Natural killer cell (primary cell): ENCODE measurements at regions not wholly inside any gene's neighbourhood (a gene's known extent, or its start where the extent isn't known, plus 50 kb on each side); places are given as distances from the start of the nearest gene placed in this dataset.

Source experiments
- ATAC-seq, 3 donors: fragments of 150-1000 bp in 2 of 3; fragments of 200-7000 bp in 1 of 3; cut with Tn5 transposase; 1 replicate in 1 of 3; 2 replicates in 2 of 3; pipeline ENCODE4 v1.10.0; 2021; ENCODE audit warnings: mild to moderate bottlenecking in 2 of 3, moderate library complexity in 2 of 3
- DNase-seq, 2 donors: peaks; one replicate each; pipeline versions ENCODE4 v3.0.0 to v3.0.0-alpha.2; 2013 to 2021; ENCODE audit warnings: mixed read lengths in 1 of 2
- H3K27ac ChIP-seq: one replicate; pipeline ENCODE4 v1.5.1; 2013; ENCODE audit warnings: mild to moderate bottlenecking, low read length
- H3K27me3 ChIP-seq: one replicate; pipeline ENCODE4 v1.6.1; 2013; ENCODE audit warnings: low read length; ENCODE audit not compliant: control insufficient read depth, insufficient read depth
- H3K36me3 ChIP-seq: one replicate; pipeline ENCODE4 v1.6.1; 2013; ENCODE audit warnings: low read length; ENCODE audit not compliant: control insufficient read depth, insufficient read depth
- H3K4me1 ChIP-seq: one replicate; pipeline ENCODE4 v1.6.1; 2013; ENCODE audit warnings: low read length; ENCODE audit not compliant: control insufficient read depth, insufficient read depth
- H3K4me3 ChIP-seq: one replicate; pipeline ENCODE4 v1.5.1; 2013; ENCODE audit warnings: low read length
- H3K9me3 ChIP-seq: one replicate; pipeline ENCODE4 v1.6.1; 2013; ENCODE audit warnings: low read length; ENCODE audit not compliant: control insufficient read depth, insufficient read depth
- H3K27ac Mint-ChIP-seq, 2 donors: one replicate each; pipeline ENCODE4 v1.8.0; 2022; ENCODE audit warnings: mild to moderate bottlenecking in 2 of 2, mixed read lengths in 2 of 2, moderate library complexity in 1 of 2
- H3K27me3 Mint-ChIP-seq, 2 donors: one replicate each; pipeline ENCODE4 v1.8.0; 2022; ENCODE audit warnings: low read depth in 2 of 2, mixed read lengths in 2 of 2
- H3K36me3 Mint-ChIP-seq: one replicate; pipeline ENCODE4 v1.8.0; 2022; ENCODE audit warnings: mixed read lengths
- H3K4me1 Mint-ChIP-seq, 2 donors: one replicate each; pipeline ENCODE4 v1.8.0; 2022; ENCODE audit warnings: mixed read lengths in 2 of 2
- H3K4me3 Mint-ChIP-seq: one replicate; pipeline ENCODE4 v1.8.0; 2022; ENCODE audit warnings: mild to moderate bottlenecking, moderate library complexity, mixed read lengths
- H3K9me3 Mint-ChIP-seq, 2 donors: one replicate each; pipeline ENCODE4 v1.8.0; 2022; ENCODE audit warnings: mixed read lengths in 2 of 2
- CTCF ChIP-seq: fragments of 200-600 bp; IDR thresholded peaks from one replicate; pipeline ENCODE4 v1.8.0; 2022; ENCODE audit warnings: antibody characterized with exemption
- WGBS: methylation state at CpG from one replicate; pipeline ENCODE4 v1.1.7; 2013; ENCODE audit warnings: missing lambda C conversion rate; ENCODE audit not compliant: insufficient coverage; 5-methylcytosine and 5-hydroxymethylcytosine counted together
- intact Hi-C: fragments of 100-400 bp; cut with micrococcal nuclease; formaldehyde crosslinking; loops from one replicate; pipeline ENCODE4 v1.14.2; 2022

DNA sequence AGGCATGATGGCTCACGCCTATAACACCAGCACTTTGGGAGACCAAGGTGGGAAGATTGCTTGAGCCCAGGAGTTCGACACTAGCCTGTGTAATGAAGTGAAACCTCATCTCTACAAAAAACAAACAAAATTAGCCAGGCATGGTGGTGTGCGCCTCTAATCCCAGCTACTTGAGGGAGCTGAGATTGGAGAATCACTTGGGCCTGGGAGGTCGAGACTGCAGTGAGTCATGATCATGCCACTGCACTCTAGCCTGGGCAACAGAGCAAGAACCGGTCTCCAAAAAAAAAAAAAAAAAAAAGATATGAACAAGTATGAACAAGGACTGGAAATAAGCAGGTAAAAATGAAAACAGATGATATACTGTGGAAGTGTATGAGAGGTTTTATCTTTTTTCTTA is 54.1 kb upstream of the SOX6 start:
- Histone ChIP-seq H3K4me1 (no peaks in the 10 kb centered on the region), H3K4me3 (no peak overlapping the region), H3K36me3 (no peaks in the 10 kb centered on the region), H3K27ac (no peak overlapping the region), H3K9me3 (no peaks in the 10 kb centered on the region), H3K27me3 (no peaks in the 10 kb centered on the region)
- H3K27me3 Mint-ChIP-seq = no peaks in the 10 kb centered on the region
- H3K4me1 Mint-ChIP-seq = no peaks in the 10 kb centered on the region
- H3K36me3 Mint-ChIP-seq = no peaks in the 10 kb centered on the region
- TF ChIP-seq CTCF = no peak
- no peak overlapping the region for H3K27ac Mint-ChIP-seq
- WGBS = 83% methylated on average over 4 of the region's 5 CpGs
- ATAC-seq (no peak), DNase-seq (no peak)
- peaks cover 3 to 5% of the 10 kb centered on the region in 2 donors for H3K9me3 Mint-ChIP-seq
- H3K4me3 Mint-ChIP-seq = no peak overlapping the region
- intact Hi-C loops = no loop called here

- Mint-ChIP-seq H3K4me1 (no peaks in the 10 kb centered on the region), H3K27ac (no peak overlapping the region), H3K27me3 (no peaks in the 10 kb centered on the region), H3K4me3 (no peak overlapping the region), H3K36me3 (no peaks in the 10 kb centered on the region), H3K9me3 (peaks cover 2 to 3% of the 10 kb centered on the region in 2 donors)
- no peaks in the 10 kb centered on the region for H3K27me3 ChIP-seq
- H3K4me1 ChIP-seq = no peaks in the 10 kb centered on the region
- TF ChIP-seq CTCF = no peak
- H3K9me3 ChIP-seq = no peaks in the 10 kb centered on the region
- H3K36me3 ChIP-seq = no peaks in the 10 kb centered on the region
- no peak overlapping the region for H3K27ac ChIP-seq
- no peak for DNase-seq
- no peak for ATAC-seq
- WGBS = 94% methylated on average over 1 of the region's 1 CpG
- intact Hi-C loops = no loop called here
- no peak overlapping the region for H3K4me3 ChIP-seq
Observed at GRCh38 chr11:16408619-16409018, 52.3 kb upstream of the SOX6 start.

DNA sequence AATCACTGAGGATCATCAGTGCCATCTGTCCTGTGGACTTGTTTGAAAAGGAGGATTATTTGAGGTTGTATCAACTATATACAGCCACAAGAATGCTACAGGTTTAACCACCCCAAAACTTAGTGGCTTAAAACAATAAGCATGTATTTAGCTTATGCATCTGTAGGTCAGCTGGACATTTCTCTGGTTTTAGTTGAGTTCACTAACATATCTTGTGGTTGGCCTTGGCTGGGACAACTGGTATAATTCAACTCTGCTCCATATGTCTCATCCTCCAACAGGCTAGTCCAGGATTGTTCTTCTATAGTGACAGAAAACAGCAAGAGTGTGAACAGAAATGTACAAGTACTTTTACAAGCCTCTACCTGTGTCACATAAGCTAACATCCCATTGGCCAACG is 49.9 kb upstream of the SOX6 start:
- H3K27me3 Mint-ChIP-seq = no peaks in the 10 kb centered on the region
- Histone ChIP-seq H3K27me3 (no peaks in the 10 kb centered on the region), H3K36me3 (no peaks in the 10 kb centered on the region), H3K9me3 (no peaks in the 10 kb centered on the region), H3K4me3 (no peak overlapping the region), H3K27ac (no peak overlapping the region), H3K4me1 (no peaks in the 10 kb centered on the region)
- DNase-seq = no peak
- no peaks in the 10 kb centered on the region for H3K36me3 Mint-ChIP-seq
- no peak for ATAC-seq
- WGBS = 92% methylated on average over 1 of the region's 1 CpG
- peaks cover 3 to 4% of the 10 kb centered on the region in 2 donors for H3K9me3 Mint-ChIP-seq
- H3K4me3 Mint-ChIP-seq = no peak overlapping the region
- H3K4me1 Mint-ChIP-seq = no peaks in the 10 kb centered on the region
- intact Hi-C loops = no loop called here
- H3K27ac Mint-ChIP-seq = no peak overlapping the region
- no peak for TF ChIP-seq CTCF
